GM19240 (cell line): ENCODE measurements at regions not wholly inside any gene's neighbourhood (a gene's known extent, or its start where the extent isn't known, plus 50 kb on each side); places are given as distances from the start of the nearest gene placed in this dataset.
A peak's percentile ranks its signal among the peaks of the same experiment; 100 is the strongest.
"Not testable (repeated sequence)": the region's sequence is repeated elsewhere in the genome, so short reads cannot be mapped to it uniquely, and the experiment has no call there.

Experiments used
- DNase-seq: peaks from one replicate; pipeline ENCODE4 v3.0.0; 2011; ENCODE audit warnings: low spot score; ENCODE audit not compliant: insufficient read length

DNA sequence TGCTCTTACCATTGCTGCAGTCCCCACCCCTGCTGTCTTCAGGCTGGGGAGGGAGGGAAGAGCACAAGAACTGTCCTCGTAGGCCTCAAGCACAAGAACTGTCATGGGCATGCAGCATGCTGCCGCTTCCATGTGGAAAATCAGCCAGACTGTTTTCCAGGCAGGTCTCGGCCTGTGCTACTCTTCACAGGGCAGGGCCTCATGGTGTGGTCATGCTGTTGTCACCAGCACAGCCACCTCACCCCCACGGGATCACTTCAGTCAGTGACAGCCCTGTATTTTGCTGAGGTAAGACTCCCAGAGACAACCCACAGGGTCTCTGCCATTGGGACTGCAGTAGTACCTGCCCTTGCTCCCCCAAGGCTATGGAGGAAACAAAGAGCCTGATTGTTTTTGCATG lies 205.3 kb downstream of the NAP1L3 start:
- DNase-seq: no peak

DNA sequence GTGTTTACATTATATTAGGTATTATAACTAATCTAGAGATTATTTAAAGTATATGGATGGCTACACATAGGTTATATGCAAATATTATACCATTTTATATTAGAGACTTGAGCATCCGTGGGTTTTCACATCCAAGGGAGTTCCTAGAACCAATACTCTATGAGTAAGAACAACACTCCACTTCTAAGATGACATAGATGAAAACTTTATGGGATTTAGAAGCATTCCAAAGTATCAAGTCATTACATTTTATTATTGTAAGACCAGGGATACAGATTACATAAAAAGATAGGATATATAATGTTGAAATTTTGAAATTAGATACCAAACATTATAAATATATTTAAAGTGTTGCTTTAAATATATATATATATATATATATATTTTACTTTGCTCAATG lies 207.0 kb downstream of the NAP1L3 start:
- DNase-seq: no peak

DNA sequence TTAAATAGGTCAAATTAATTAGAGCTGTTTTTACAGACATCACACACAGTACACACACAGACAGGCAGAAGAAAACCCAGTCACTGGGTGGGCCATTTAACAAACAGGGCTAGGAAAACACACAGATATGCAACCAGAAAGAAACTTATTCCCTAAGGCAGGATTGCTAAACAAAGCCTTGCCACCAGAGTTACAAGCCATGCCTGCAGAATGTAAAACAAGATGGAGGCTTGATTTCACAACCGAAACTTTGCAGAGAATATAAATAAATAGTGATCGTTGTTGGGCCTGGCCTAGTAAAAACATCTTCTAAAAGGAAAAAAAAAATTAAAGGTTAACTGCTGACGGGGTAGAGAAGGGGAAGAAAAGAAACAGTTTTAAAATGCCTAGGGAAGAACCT lies 212.3 kb downstream of the NAP1L3 start:
- no peak for DNase-seq

DNA sequence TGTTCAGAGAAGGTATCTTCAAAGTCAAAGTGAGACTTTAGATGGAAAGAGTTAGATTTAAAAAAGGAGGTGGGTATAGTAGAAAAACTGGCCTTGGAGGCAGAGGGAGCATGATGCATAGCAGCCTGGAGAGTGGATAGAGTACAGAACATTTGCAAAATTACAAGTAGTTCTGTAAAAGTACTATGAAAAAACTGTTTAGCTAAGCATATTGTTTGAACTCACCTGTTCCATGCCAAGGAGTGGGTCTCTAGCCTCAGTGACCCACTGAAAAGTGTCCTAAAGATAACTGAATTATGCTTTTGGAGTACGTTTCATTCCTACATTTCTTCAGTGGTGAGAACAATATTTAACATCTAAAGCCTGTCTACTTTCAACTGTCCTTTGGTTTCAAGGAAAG lies 218.9 kb downstream of the NAP1L3 start:
- DNase-seq: no peak

DNA sequence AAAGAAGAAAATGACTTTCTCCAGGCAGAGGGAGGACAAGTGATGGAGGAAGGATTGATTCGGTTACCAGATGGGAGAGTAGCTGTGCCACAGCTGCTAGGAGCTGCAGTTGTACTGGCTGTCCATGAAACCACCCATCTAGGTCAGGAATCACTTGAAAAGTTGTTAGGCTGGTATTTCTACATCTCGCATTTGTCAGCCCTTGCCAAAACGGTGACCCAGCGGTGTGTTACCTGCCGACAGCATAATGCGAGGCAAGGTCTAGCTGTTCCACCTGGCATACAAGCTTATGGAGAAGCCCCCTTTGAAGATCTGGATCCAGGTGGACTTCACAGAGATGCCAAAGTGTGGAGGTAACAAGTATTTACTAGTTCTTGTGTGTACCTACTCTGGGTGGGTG lies 238.7 kb downstream of the NAP1L3 start:
- not testable (repeated sequence) for DNase-seq

DNA sequence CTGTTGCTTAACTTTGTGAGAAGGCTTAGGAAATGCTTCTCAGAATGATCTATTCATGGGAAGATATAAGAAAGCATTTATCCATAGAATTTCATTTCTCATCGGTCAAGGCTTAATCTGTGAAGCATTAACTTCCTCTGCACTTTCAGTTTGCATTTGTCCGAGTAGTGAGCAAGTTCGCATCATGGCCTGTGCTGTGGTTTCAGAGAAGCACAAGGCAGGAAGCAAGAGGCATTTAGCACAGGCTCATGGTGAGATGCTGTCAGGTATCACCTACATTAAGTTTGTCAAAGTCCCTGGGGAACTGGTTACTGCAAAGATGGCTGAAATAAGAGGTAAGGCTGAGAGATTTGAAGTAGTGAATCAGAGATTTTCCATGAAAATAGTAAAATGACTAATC lies 244.9 kb downstream of the NAP1L3 start:
- no peak for DNase-seq

DNA sequence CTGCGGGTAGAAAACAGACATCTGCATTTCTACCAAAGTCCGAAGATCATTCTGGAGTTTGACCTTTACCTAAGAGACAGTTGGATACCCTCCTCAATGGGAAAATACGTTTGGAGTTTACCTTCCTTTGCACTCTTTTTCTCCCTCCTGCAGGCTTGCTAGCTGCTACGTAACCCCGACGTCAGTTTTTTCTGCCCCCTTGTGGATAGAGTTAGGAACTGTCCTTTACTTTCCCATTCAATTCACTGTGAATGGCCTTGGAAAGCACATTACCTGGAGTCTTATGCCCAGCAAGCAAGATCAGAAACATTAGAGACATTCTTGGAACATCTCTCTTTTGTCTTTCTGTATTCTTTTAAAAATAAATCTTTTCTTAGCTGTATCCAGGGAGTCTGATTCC lies 250.7 kb downstream of the NAP1L3 start:
- peak; percentile 11 for DNase-seq

DNA sequence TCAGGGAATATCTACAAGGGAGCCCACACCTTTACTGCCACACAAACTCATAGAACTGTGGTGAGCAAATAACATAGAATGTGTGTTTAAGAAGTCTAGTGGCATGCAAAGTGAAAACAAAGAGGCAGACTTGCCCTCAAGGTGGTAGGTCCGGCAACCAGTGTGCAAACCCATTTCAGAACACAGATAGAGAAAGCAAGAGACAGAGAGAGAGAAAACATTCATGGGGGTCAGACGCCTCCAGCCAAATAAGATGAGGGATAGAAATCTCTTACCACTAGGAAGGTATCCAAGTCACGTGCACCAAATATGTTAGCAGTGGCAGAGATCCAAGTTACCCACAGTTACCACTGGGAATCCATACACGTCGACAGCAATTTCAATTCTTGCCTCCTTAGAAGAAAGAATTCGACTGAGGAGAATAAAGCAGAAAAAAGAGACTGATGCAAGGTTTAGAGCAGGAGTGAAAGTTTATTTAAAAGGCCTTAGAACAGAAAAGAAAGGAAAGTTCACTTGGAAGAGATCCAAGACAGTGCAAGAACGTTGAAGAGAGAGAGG lies 252.8 kb downstream of the NAP1L3 start:
- DNase-seq: no peak

DNA sequence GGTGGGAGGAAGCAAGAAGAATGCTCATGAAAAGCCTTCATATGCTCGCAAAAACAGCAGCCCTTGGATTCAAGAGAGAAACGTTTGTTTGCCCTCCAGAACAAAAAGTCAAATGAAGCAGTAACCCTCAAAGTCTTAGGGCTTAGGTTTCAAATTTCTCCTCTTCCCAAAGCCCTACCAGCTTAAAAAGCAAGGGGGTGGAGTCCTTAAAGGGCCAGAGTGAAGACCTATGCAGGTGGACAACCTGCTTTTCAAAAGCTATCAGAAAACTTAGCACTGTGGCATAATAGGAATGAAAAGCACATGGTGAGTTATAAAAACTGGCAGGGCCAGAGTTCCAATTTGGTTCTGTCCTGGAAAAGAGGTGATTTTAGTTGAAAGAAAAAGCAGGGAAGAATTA lies 253.3 kb downstream of the NAP1L3 start:
- DNase-seq: no peak

DNA sequence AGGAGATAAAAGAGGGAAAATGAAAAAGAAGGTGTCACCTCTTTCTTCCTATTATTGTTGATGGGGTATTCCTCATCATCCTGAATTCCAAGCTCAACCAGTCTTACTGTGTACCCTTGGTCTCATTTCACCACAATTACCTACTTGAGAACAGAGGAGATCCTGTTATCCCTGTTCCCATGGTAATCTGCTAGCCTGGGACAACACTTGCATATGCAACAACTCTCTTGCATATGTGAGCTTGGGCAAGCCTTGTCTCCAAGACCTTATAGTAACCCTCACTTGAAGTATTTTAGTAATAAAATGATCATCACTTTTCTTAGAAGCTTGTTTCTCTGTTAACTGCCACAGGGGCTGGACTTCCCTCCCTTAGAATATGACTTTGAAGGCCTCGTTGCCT lies 253.7 kb downstream of the NAP1L3 start:
- DNase-seq: no peak

DNA sequence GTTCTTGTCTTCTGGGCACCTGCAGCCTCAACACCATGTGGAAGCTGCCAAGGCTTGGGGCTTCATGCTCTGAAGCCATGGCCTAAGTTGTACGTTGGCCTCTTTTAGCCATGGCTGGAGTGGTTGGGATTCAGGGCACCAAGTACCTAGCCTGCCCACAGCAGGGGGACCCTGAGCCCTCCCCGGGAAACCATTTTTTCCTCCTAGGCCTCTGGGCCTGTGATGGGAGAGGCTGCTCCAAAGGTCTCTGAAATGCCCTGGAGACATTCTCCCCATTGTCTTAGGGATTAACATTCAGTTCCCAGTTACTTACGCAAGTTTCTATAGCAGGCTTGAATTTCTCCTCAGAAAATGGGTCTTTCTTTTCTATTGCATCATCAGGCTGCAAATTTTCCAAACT lies 269.3 kb downstream of the NAP1L3 start:
- no peak for DNase-seq

DNA sequence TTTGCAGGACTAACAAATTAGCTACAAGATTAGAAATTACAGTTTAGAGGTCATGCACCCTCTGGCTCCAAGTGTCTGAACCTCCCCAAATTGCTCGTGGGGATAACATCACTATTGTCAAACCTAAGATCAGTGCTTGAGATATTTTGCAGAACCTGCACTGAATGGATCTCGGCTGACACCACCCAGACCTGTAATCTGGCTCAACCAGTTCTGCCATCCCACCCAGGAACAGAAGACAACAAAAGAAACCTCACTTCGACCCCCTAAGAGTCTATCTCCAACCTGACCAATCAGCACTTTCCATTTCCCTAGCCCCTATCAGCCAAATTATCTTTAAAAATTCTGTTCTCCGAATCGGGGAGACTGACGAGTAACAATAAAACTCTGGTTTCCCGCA lies 318.7 kb downstream of the NAP1L3 start:
- no peak for DNase-seq

DNA sequence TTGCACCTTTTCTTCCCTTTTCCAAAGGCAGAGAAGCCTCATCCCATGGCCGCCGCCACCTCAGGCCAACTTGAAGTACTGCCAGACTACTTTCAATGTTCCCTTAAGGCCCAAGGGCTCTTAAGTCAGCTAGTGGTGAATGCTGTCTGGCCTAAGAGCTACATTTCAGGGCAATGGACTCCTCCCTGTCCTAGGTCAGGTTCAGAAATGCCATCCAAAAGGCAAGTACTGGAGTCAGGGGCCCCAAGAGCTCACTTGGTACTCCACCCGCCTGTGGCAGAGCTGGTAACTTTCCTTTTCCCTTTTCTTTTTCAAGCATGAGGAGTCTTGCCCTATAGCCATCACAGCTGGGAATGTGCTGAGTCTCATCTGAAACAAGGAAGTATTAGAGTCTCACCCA lies 327.1 kb downstream of the NAP1L3 start:
- no peak for DNase-seq

DNA sequence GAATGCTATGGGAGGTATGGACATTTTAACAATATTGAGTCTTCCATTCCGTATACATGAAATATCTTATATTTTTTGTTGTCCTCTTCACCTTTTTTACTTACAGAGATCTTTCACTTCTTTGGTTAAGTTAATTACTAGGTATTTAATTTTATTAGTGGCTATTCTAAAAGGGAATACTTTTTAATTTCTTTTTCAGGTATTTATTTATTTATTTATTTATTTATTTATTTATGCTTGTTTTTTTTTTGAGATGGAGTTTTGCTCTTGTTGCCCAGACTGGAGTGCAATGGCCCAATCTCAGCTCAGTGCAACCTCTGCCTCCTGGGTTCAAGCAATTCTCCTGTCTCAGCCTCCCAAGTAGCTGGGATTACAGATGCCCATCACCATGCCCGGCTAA lies 329.1 kb downstream of the NAP1L3 start:
- not testable (repeated sequence) for DNase-seq

DNA sequence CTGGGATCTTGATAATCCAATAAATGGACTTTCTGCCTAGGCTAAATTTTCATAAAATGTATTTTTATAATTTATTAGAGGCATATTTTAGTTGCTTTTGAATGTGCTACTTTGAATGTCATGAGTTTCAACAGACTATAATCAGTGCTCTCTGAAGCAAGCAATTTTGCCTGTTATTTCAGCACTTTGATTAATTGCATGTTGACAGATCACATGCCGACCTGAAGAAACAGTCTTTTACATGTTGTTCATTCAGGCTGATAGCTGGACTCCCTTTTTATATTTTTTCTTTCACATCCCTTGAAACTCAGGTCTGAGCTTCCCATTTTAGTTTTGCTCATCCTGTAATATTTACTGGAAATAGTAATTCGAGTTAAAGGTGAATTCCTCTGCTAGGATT lies 341.0 kb downstream of the NAP1L3 start:
- no peak for DNase-seq

DNA sequence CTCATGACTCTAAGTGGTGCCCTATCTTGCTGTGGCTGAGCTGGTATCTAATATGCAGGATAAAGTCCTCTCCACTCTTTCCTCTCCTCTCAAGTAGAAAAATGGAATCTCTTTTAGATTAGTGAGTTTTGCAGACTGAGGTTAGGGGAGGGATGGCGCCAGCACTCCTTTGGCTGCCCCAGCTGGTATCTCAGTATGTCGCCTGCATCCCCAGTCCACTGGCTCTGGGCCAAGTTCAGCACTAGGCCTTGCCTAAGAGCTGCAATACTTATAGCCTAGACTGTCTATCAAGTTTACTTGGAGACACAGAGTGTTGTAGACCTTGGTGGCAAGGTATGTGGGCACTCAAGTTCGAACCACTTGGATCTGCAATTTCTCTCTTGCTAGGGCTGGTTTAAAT lies 351.3 kb downstream of the NAP1L3 start:
- DNase-seq: no peak

DNA sequence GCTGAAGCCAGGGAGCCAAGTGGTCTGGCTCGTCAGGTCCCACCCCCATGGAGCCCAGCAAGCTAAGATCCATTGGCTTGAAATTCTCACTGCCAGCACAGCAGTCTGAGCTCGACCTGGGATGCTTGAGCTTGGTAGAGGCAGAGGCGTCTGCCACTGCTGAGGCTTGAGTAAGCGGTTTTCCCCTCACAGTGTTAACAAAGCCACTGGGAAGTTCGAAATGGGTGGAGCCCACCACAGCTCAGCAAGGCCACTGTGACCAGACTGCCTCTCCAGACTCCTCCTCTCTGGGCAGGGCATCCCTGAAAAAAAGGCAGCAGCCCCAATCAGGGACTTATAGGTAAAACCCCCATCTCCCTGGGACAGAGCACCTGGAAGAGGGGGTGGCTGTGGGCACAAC lies 353.8 kb downstream of the NAP1L3 start:
- no peak for DNase-seq
